GM23338 (cell line): ENCODE measurements at regions not wholly inside any gene's neighbourhood (a gene's known extent, or its start where the extent isn't known, plus 50 kb on each side); places are given as distances from the start of the nearest gene placed in this dataset.

Experiments
- ATAC-seq: fragments of 200-7000 bp; cut with Tn5 transposase; 3 replicates; pipeline ENCODE4 v1.9.1; 2020
- DNase-seq: peaks from one replicate; pipeline ENCODE4 v3.0.0-alpha.2; 2015; ENCODE audit warnings: low spot score
- H2AFZ ChIP-seq: fragments of 200-600 bp; sonication (generic); 2 replicates; pipeline ENCODE4 v1.8.0; 2016; ENCODE audit warnings: antibody characterized with exemption, mild to moderate bottlenecking, moderate library complexity
- H3F3A ChIP-seq: fragments of 200-600 bp; sonication (generic); replicated peaks from 2 replicates; pipeline ENCODE4 v1.8.0; 2017; ENCODE audit warnings: antibody characterized with exemption, mixed run types, low read depth
- H3K27ac ChIP-seq: fragments of 200-600 bp; sonication (generic); 2 replicates; pipeline ENCODE4 v1.6.1; 2016; ENCODE audit warnings: low read depth
- H3K27me3 ChIP-seq: fragments of 200-600 bp; sonication (generic); 2 replicates; pipeline ENCODE4 v1.8.0; 2016; ENCODE audit warnings: mild to moderate bottlenecking, mixed run types, moderate library complexity; ENCODE audit not compliant: insufficient read depth
- H3K36me3 ChIP-seq: fragments of 200-600 bp; sonication (generic); 2 replicates; pipeline ENCODE4 v1.8.0; 2016; ENCODE audit warnings: mild to moderate bottlenecking; ENCODE audit not compliant: insufficient read depth
- H3K4me1 ChIP-seq: fragments of 200-600 bp; sonication (generic); 2 replicates; pipeline ENCODE4 v1.8.0; 2016; ENCODE audit warnings: mild to moderate bottlenecking, moderate library complexity; ENCODE audit not compliant: insufficient read depth
- H3K4me2 ChIP-seq: fragments of 200-600 bp; sonication (generic); 2 replicates; pipeline ENCODE4 v1.7.1; 2017; ENCODE audit warnings: mixed run types
- H3K4me3 ChIP-seq: fragments of 200-600 bp; sonication (generic); 2 replicates; pipeline ENCODE4 v1.6.1; 2016; ENCODE audit warnings: mixed run types
- H3K79me2 ChIP-seq: fragments of 200-600 bp; sonication (generic); replicated peaks from 2 replicates; pipeline ENCODE4 v1.8.0; 2017; ENCODE audit warnings: mild to moderate bottlenecking; ENCODE audit not compliant: insufficient read depth
- H3K9me2 ChIP-seq: fragments of 200-600 bp; sonication (generic); 2 replicates; pipeline ENCODE4 v1.8.0; 2017; ENCODE audit not compliant: insufficient read depth
- H4K20me1 ChIP-seq: fragments of 200-600 bp; sonication (generic); replicated peaks from 2 replicates; pipeline ENCODE4 v1.8.0; 2017; ENCODE audit warnings: mild to moderate bottlenecking; ENCODE audit not compliant: insufficient read depth
- H3K27ac Mint-ChIP-seq: 2 replicates; pipeline ENCODE4 v1.8.0; 2020; ENCODE audit warnings: inconsistent platforms, mild to moderate bottlenecking, moderate library complexity, mixed read lengths
- H3K27me3 Mint-ChIP-seq: 3 replicates; pipeline ENCODE4 v1.8.0; 2022; ENCODE audit warnings: low read depth, mild to moderate bottlenecking, moderate library complexity, mixed read lengths, inconsistent platforms; ENCODE audit not compliant: insufficient read depth, poor library complexity
- H3K36me3 Mint-ChIP-seq: 3 replicates; pipeline ENCODE4 v1.8.0; 2021; ENCODE audit warnings: low read depth, mild to moderate bottlenecking, inconsistent platforms, moderate library complexity, mixed read lengths
- H3K4me1 Mint-ChIP-seq: 3 replicates; pipeline ENCODE4 v1.8.0; 2020; ENCODE audit warnings: mild to moderate bottlenecking, inconsistent platforms, mixed read lengths
- H3K4me3 Mint-ChIP-seq: 3 replicates; pipeline ENCODE4 v1.8.0; 2021; ENCODE audit warnings: moderate library complexity, mild to moderate bottlenecking, inconsistent platforms, mixed read lengths
- H3K9me3 Mint-ChIP-seq: 3 replicates; pipeline ENCODE4 v1.8.0; 2020; ENCODE audit warnings: moderate library complexity, mild to moderate bottlenecking, inconsistent platforms, mixed read lengths
- EZH2 ChIP-seq: fragments of 200-600 bp; sonication (generic); IDR thresholded peaks from one replicate; pipeline ENCODE4 v1.8.0; 2017; ENCODE audit warnings: antibody characterized with exemption, mild to moderate bottlenecking, low read depth; ENCODE audit not compliant: unreplicated experiment
- EZH2phosphoT487 ChIP-seq: fragments of 200-600 bp; sonication (generic); IDR thresholded peaks from one replicate; pipeline ENCODE4 v1.8.1; 2018; ENCODE audit warnings: antibody characterized with exemption; ENCODE audit not compliant: unreplicated experiment
- NANOG ChIP-seq: IDR thresholded peaks from 2 replicates; pipeline ENCODE4 v1.6.1; 2016; ENCODE audit warnings: antibody characterized with exemption, borderline replicate concordance
- STAT1 ChIP-seq: IDR thresholded peaks from one replicate; pipeline ENCODE4 v1.6.1; 2016; ENCODE audit warnings: antibody characterized with exemption; ENCODE audit not compliant: unreplicated experiment
- ZNF114 ChIP-seq: fragments of 250-450 bp; sonication (Bioruptor Pico); IDR thresholded peaks from 2 replicates; pipeline ENCODE4 v1.5.0; 2020; ENCODE audit warnings: mild to moderate bottlenecking, moderate library complexity
- ZNF331 ChIP-seq: fragments of 250-450 bp; sonication (Bioruptor Pico); IDR thresholded peaks from 2 replicates; pipeline ENCODE4 v1.5.0; 2020; ENCODE audit warnings: low read depth, mild to moderate bottlenecking, moderate library complexity
- TF ChIP-seq, protein P1 (sequence below): IDR thresholded peaks from 2 replicates; pipeline ENCODE4 v1.6.1; 2016; ENCODE audit warnings: antibody characterized with exemption
- TF ChIP-seq, protein P2 (sequence below): fragments of 250-450 bp; sonication (Bioruptor Pico); IDR thresholded peaks from 2 replicates; pipeline ENCODE4 v1.5.0; 2020; ENCODE audit warnings: mild to moderate bottlenecking, moderate library complexity

DNA sequence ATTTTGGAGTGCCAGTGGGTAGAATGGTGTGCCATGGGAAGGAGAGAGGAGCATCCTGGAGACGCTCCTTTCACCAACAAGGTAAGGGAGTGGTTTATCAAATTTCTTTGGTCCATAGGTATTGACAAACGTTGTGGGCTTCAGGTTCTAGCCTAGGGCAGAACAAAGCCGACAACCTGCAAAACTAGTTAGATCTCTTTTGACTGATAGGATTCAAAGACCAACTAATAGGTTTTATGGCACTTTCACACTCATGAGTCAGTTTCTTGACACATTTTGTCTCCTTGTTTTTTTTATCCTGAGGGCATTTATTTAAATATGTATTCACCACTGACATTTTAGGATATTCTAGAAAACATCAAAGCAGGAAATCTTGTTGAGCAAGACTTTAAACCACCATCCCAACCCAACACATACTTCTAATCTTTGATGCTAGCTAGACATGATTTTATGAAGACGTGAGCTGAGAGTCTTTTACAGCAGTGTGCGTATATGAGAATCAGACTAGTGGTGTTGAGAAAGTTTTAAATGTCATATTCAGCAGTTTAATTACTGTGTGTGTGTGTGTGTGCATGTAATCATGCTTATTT, 370.4 kb upstream of the HSF2 start:
- no peaks in the 10 kb centered on the region for H3K79me2 ChIP-seq
- Mint-ChIP-seq H3K27me3 (no peaks in the 10 kb centered on the region), H3K4me3 (no peak overlapping the region), H3K36me3 (peaks cover 8% of the 10 kb centered on the region; the same call in 2 of the 3 replicates), H3K27ac (no peak overlapping the region), H3K9me3 (peaks cover 3% of the 10 kb centered on the region; the same call in 1 of the 3 replicates), H3K4me1 (peaks cover 8% of the 10 kb centered on the region; the same call in 2 of the 3 replicates)
- no peak for ATAC-seq
- DNase-seq: no peak
- H4K20me1 ChIP-seq: no peaks in the 10 kb centered on the region
- TF ChIP-seq, protein P1, sequence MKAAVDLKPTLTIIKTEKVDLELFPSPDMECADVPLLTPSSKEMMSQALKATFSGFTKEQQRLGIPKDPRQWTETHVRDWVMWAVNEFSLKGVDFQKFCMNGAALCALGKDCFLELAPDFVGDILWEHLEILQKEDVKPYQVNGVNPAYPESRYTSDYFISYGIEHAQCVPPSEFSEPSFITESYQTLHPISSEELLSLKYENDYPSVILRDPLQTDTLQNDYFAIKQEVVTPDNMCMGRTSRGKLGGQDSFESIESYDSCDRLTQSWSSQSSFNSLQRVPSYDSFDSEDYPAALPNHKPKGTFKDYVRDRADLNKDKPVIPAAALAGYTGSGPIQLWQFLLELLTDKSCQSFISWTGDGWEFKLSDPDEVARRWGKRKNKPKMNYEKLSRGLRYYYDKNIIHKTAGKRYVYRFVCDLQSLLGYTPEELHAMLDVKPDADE: no peak
- TF ChIP-seq EZH2phosphoT487: no peak
- no peak for TF ChIP-seq EZH2
- TF ChIP-seq, protein P2, sequence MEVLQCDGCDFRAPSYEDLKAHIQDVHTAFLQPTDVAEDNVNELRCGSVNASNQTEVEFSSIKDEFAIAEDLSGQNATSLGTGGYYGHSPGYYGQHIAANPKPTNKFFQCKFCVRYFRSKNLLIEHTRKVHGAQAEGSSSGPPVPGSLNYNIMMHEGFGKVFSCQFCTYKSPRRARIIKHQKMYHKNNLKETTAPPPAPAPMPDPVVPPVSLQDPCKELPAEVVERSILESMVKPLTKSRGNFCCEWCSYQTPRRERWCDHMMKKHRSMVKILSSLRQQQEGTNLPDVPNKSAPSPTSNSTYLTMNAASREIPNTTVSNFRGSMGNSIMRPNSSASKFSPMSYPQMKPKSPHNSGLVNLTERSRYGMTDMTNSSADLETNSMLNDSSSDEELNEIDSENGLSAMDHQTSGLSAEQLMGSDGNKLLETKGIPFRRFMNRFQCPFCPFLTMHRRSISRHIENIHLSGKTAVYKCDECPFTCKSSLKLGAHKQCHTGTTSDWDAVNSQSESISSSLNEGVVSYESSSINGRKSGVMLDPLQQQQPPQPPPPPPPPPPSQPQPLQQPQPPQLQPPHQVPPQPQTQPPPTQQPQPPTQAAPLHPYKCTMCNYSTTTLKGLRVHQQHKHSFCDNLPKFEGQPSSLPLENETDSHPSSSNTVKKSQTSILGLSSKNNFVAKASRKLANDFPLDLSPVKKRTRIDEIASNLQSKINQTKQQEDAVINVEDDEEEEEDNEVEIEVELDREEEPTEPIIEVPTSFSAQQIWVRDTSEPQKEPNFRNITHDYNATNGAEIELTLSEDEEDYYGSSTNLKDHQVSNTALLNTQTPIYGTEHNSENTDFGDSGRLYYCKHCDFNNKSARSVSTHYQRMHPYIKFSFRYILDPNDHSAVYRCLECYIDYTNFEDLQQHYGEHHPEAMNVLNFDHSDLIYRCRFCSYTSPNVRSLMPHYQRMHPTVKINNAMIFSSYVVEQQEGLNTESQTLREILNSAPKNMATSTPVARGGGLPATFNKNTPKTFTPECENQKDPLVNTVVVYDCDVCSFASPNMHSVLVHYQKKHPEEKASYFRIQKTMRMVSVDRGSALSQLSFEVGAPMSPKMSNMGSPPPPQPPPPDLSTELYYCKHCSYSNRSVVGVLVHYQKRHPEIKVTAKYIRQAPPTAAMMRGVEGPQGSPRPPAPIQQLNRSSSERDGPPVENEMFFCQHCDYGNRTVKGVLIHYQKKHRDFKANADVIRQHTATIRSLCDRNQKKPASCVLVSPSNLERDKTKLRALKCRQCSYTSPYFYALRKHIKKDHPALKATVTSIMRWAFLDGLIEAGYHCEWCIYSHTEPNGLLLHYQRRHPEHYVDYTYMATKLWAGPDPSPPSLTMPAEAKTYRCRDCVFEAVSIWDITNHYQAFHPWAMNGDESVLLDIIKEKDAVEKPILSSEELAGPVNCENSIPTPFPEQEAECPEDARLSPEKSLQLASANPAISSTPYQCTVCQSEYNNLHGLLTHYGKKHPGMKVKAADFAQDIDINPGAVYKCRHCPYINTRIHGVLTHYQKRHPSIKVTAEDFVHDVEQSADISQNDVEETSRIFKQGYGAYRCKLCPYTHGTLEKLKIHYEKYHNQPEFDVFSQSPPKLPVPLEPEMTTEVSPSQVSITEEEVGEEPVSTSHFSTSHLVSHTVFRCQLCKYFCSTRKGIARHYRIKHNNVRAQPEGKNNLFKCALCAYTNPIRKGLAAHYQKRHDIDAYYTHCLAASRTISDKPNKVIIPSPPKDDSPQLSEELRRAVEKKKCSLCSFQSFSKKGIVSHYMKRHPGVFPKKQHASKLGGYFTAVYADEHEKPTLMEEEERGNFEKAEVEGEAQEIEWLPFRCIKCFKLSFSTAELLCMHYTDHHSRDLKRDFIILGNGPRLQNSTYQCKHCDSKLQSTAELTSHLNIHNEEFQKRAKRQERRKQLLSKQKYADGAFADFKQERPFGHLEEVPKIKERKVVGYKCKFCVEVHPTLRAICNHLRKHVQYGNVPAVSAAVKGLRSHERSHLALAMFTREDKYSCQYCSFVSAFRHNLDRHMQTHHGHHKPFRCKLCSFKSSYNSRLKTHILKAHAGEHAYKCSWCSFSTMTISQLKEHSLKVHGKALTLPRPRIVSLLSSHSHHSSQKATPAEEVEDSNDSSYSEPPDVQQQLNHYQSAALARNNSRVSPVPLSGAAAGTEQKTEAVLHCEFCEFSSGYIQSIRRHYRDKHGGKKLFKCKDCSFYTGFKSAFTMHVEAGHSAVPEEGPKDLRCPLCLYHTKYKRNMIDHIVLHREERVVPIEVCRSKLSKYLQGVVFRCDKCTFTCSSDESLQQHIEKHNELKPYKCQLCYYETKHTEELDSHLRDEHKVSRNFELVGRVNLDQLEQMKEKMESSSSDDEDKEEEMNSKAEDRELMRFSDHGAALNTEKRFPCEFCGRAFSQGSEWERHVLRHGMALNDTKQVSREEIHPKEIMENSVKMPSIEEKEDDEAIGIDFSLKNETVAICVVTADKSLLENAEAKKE (CRISPR knock-in tag): no peak
- no peak for TF ChIP-seq ZNF114
- no peak for TF ChIP-seq ZNF331
- TF ChIP-seq STAT1: no peak
- no peak for TF ChIP-seq NANOG
- H3K9me2 ChIP-seq: no peaks in the 10 kb centered on the region
- H3K4me2 ChIP-seq: no peak overlapping the region
- H3K4me3 ChIP-seq: no peak overlapping the region
- H3K27me3 ChIP-seq: no peaks in the 10 kb centered on the region
- H2AFZ ChIP-seq: no peak overlapping the region
- H3F3A ChIP-seq: no peaks in the 10 kb centered on the region
- H3K4me1 ChIP-seq: peaks cover 8% of the 10 kb centered on the region; the same call in 1 of the 2 replicates
- H3K36me3 ChIP-seq: no peaks in the 10 kb centered on the region
- no peak overlapping the region for H3K27ac ChIP-seq
